ENCODE measurements at regions not wholly inside any gene's neighbourhood (a gene's known extent, or its start where the extent isn't known, plus 50 kb on each side); places are given as distances from the start of the nearest gene placed in this dataset.
"Not testable (repeated sequence)": the region's sequence is repeated elsewhere in the genome, so short reads cannot be mapped to it uniquely, and the experiment has no call there.

DNA sequence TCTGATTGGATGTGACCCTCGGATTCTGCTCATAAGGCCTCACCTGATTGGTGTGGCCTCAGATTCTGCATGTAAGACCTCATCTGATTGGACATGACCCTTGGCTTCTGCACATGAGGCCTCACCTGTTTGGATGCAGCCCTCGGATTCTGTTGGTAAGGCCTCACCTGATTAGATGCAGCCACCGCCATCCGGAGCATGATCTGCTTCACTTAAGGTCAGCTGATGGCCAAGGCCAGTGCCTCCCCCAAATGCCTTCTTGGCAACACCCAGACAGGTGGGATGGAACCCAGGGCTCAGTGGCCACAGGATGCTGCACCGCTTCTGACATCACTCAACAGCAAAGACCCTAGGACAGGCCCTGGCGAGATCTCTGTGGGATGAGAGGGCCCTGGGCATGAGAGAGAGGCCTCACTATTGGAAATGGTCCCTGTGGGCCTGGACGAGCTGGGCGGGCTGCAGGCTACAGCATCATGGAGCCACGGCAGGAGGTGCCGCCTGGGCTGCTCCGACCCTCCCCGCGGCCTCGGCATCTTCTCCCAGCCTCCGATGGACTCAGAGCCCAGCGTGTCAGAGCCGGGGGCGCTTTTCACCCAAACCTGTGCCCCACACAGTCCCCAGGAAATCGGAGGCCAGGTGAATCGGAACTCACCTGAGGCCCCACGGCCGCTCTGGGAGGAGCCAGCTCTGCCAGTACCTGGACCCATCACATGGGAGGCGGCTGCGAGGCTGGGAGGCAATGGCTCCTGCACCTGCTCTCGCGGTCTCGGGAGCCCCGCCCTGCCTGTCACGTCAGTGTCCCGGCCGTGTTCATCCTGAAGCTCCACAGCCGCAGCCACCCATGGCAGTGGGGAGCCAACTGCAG, 60.9 kb upstream of the ZNF469 start:
- no peak for DNase-seq (ENCODE audit: low spot score)

DNA sequence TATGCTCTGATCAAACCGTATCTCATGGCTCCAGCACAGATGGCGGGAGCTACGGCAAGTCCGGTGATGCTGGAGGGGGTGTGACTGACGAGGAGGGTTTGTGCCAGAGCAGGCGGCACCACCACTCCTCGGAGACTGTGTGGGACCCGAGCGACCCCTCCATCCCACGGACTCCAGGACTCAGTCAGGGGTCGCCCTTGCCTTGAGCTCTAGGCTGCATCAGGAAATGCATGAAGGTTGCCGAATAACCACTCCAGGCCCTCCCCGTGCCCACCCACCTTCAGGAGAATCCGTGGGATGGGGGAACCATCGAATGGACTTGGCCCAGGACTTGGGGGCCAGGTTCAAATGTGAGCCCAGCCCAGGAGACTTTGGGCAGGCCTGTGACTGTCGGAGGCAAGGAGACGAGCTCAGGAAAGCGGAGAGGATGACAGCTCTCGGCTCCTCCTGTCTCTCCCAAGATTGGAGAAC, 60.2 kb upstream of the ZNF469 start:
- no peak for DNase-seq (ENCODE audit: low spot score)

DNA sequence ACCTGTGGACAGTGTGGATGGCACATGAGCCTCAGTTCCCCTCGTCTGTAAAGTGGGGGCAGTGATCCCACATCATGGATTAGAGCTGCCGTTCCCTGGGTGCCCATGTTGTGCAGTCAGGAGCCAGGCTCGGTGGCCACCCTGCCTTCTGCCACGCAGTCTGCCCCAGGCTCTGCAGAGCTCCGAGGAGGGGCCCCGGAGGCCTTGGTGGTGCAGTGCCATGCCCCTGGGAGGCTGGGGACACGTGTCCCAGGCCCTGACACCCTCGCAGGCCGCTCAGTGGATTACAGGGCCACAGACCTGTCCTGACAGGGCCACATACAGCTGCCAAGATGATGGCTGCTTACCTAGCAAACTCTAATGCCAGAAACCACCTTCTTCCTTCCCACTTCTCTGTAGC, 59.7 kb upstream of the ZNF469 start:
- no peak for DNase-seq (ENCODE audit: low spot score)

DNA sequence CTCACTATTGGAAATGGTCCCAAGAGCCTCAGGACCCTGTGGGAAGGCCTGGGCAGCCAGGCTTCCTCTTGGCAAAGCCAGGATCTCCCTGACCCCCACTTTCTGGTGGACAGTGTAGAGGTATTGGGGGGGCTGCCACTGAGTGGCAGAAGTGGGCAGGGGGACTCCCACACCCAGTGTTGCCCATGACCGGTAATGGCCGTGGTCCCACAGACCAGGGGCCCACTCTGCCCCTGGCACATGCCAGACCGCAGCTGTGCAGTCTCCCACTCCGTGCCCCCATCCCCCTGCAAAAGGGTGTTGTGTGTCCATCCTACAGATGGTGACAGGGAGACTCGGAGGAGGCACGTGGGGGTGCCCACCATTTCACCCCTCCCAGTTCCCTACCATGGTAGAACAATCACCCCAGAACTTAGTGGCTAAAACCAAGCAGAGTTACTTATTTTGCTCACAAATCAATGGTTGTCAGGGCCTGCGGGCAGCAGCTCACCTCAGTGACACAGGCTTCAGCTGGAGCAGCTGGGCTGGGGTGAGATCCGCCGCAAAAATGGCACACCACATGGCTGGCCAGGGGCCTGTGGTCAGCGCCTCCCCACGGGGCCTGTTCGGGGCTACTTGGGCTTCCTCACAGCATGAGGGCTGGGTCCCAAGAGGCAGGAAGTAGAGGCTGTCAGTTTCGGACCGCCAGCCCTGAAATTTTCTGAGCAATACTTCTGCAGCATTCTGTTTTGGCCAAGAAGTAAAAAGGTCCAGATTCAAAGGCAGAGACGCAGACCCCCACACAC, 59.0 kb upstream of the ZNF469 start:
- no peak for DNase-seq (ENCODE audit: low spot score)

DNA sequence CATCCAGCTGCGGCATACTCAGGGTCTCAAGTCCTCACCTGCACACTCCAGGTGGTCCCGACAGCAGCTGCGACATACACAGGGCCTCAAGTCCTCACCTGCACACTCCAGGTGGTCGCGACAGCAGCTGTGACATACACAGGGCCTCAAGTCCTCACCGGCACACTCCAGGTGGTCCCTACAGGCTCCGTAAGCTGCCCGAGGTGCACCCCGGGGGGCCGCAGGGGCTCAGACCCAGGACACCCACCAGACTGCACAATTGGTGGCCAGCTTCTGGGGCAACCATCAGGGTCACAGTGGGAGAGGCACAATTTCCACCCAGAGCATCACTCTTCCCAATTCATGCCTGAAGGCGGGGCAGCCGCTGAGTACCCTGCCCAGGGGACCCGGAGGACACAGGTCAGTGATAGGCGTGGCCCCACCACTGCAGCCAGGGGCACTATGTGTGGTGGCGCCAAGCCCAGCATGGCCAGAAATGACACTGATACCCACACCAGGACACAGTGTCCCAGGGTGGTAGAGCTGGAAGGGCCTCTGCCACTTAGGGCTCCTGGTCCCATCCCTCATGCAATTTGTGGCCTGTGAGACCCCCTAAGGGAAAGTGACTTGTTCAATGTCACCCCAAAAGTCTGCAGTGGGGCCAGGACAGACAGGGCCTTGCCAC, 57.5 kb upstream of the ZNF469 start:
- no peak for DNase-seq (ENCODE audit: low spot score)

DNA sequence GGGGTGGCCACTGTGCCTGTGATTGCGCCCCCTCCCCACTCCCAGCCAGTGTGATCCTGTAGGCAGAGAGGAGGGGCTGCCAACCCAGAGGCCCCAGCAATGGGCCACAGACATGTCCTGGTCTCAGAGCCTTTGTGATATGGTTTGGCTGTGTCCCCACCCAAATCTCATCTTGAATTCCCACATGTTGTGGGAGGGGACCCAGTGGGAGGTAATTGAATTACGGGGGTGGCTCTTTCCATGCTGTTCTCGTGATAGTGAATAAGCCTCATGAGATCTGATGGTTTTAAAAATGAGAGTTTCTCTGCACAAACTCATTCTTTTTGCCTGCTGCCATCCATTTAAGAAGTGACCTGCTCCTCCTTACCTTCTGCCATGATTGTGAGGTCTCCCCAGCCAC, 56.8 kb upstream of the ZNF469 start:
- DNase-seq (ENCODE audit: low spot score) = no peak

DNA sequence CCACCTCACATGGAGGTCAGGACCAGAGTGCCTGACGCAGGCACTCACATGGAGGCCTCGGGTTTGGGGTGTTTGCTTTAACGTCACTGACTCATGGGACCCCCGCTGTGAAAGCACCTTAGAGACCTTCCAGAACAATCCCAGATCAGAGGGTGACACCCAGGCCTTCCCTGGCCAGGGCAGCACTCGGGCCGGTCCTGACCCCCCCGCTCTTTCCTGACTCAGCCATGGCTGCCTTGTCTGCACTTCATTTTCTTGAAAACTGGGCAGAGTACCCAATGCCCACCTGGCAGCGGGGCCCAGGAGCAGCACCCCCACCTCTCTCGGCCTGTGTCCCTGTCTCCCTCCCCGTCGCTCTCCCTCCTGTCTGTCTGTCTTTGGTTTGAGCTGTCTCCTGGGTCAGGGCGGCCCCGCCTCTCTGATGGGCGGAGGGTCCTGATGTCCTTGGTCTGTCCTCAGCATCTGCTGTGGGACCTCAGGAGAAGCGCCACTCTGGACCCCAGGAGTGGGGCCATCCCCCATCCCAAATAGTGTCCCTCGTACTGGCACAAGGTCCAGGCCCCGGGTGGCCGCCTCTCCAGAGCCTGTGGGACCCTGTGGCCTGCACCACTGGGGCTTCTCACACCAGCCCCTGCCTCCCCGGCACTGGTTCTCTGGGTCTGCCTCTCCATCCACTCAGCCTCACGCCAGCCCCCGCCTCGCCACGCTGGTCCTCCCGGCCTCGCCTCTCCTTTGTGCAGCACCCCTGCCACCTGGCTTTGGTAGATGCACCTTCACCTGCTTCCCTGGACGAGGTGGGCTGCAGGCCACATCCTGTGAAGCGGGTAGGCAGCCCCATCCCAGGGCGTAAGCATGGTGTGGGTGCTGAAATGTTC, 55.9 kb upstream of the ZNF469 start:
- DNase-seq (ENCODE audit: low spot score) = no peak

DNA sequence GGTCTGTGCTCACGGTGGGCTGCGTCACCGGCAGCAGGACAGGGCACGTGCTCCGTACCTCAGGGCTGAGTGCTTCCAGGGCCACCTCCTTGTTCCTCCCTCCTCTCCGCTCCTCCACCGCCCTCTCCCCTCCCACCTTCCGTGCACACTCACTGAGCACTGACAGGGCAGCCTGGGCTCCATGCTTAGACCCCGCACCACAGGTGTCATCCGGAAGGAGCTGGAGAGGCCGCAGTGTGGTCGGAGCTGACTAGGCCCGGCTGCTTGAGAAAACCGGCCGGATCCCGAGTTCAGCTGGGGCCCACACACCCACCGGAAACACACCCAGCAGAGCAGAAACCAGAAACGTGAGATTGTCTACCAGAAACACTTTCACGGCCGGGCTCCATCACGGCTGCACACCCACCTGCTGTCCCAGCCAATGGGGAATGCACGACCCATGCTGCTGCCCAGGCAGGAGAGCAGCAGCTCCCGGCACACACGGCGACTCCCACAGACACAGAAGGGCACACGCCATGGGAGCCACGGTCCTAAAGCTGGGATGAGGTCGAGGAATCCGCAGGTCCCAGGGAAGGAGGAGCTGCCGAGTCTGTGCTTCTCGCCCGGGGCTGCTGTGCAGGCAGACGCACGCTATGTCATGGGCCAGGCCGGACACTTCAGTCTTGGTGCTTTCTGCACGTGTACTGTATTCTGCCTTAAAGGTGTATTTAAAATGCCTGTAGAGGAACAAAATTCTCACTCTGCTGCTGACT, 55.0 kb upstream of the ZNF469 start:
- DNase-seq (ENCODE audit: low spot score) = no peak

DNA sequence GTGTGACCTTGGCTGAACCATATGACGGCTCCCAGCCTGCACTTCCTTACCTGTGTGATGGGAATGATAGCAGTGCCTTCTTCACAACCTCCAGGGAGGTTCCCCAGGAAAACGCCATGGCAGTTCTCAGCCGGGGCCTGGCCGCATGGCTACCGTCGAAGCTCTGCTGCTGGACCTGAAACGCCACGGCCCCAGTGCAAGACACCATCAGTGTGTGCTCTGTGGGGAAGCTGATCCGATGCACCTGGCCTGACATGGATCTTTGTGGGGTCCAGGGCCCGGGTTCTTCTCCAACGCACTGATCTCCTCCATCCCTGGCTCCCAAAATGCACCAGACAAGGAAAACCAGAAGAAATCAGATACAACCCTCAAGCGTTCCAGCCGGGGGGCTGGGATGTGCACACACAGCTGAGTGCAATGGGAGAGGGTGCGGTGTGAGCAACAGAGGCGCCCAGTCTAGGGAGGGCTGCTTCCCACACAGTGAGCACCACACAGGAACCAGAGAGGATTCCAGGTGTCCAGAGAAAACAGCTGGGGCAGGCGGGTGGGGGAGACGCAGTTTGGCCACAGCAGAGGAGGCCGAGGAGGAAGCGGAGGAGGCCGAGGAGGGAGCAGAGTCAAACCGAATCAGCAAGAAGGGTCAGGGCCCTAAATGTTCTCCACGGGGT, 54.3 kb upstream of the ZNF469 start:
- no peak for DNase-seq (ENCODE audit: low spot score)

DNA sequence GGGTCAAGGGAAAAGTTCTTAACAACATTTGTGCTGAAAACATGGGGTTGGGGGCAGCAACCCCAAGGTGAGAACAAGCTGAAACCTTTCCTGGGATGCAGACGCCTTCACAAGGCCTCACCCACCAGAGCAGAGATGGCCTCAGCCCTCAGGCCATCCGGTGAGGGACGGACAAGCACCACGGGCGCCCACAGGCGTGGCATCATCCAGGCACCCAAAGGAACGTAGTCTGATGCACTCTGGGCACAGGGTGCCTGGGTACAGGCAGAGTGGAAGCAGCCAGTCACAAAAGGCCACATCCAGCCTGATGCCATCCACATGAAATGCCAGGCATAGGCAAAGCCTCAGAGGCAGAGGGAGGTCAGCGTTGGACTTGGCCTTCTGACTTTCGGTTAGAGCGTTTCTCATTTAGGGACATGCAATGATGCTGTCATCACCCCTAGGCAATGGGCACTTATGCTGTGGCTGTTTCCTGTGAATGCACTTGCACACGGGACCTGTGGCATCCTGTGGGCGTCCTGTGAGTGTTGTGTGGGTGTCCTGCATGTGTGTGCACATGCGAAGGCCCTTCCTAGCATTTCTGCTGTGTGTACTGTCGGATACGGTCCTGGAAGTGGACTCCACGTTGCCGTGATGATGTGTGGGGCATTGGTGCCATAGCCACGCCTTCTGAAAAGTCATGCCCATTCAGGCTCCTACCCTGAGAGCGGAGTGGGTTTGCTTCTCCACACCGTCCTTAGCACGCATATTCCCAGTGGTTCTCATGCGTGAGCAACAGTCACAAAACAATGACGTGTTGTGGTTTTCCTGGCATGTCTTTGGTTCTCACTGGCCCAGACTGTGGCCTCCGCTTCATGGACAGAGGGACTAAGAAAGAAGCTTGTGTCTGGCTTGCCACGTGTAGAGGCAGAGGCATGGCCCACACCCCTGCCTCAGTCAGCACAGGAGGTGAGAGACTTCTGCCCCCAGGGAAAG, 52.7 kb upstream of the ZNF469 start:
- no peak for DNase-seq (ENCODE audit: low spot score)

DNA sequence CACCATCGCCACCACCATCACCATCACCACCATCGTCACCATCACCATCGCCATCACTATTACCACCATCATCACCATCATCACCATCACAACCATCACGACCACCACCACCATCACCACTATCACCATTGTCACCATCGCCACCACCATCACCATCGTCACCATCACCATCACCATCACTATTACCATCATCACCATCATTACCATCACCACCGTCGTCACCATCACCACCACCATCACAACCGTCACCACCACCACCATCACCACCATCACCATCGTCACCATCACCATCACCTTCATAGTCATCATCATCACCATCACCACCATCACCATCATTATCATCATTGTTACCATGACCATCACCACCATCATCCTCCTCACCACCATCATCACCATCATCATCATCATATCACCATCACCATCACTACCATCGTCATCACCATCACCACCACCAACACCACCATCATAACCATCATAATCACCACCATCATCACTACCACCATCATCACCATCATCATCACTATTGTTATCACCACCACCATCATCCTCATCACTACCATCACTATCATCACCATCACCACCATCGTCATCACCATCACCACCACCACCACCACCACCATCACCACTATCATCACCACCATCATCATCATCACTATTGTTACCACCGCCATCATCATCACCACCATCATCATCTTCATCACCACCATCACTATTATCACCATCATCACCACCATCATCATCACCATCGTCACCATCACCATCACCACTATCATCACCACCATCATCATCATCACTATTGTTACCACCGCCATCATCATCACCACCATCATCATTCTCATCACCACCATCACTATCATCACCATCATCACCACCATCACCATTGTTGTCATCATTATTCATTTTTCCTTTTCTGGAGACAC, 51.5 kb upstream of the ZNF469 start:
- no peak for DNase-seq (ENCODE audit: low spot score)

DNA sequence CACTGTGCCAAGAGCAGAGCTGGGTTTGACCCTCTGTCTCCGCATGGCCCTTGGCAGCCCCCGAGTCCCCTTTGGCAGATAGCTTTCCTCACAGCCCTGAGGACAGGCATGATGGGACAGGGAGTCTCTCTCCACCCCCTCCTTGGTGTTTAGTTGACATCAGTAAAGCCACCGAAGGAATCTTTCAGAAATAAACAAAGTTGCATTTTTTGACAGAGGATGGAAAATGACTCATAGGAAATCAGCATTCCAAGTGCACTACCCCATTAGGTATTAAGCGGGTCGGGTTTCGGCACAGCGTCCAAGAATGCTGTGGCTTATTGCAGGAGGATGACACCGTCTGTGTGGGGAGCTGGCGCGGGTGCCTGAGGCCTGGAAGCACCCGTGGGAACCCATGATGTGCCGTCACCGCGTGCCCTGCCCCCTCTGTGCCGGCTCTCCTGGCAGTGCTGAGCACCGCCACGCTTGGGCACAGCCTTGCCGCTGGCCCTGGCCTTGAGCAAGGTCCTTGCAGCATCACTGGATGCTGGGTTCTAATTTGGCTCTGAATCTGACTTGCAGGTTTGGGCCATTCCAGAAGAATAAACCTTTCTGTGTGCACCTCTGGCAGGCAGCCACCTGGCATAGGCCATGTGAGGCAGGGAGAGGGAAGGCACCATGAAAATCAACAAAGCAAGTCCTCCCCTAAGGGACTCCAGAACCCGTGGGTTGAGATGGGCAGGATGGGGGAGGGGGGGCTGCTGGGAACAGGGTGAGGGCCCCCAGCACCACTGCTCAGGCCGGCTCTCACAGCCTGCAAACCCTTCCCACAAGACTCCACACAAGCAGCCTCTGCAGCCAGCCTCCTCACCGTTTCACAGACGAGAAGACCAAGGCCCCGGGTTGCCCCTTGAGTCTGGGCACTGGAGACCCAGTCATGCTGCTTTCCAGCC, 50.5 kb upstream of the ZNF469 start:
- no peak for DNase-seq (ENCODE audit: low spot score)

DNA sequence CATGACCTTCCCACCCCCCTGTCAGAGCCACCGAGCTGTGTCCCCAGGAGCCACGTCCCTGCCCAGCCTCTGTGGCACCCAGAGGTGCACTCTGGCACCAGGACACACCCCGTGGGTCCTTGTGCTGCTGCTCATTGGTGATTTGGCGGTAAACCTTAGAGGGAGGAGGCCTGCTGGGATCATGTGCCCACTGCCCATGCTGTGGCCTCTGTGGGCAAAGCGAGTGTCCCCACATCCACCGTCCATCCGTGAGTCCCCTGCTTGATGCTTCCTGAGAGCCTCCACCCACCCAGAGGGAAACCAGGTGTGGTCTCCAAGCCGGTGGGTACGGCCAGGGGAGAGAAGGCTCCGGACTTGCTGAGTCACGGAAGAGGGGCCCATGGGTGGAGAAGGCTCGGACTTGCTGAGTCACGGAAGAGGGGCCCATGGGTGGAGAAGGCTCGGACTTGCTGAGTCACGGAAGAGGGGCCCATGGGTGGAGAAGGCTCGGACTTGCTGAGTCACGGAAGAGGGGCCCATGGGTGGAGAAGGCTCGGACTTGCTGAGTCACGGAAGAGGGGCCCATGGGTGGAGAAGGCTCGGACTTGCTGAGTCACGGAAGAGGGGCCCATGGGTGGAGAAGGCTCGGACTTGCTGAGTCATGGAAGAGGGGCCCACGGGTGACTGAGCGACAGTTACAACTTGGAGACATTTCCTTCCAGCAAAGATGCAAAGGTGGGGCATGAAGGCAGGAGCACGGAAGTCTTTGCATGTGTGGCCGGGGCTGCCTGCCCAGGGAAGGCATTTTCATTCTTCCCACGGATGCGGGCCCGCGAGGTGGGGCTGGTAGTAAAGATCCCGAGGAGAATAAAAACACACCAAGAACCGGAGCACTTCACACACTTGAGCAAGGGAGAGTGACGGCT, 49.6 kb upstream of the ZNF469 start:
- not testable (repeated sequence) for DNase-seq (ENCODE audit: low spot score)

Data from putamen (tissue), 1 donor.